ENCODE measurements at regions not wholly inside any gene's neighbourhood (a gene's known extent, or its start where the extent isn't known, plus 50 kb on each side); places are given as distances from the start of the nearest gene placed in this dataset.
"Not testable (repeated sequence)": the region's sequence is repeated elsewhere in the genome, so short reads cannot be mapped to it uniquely, and the experiment has no call there.

- DNase-seq, result no peak
Observed at GRCh38 chr10:33859319-33860022, 525.0 kb upstream of the NRP1 start.

- DNase-seq, result no peak
Observed at GRCh38 chr10:33858326-33858725, 523.9 kb upstream of the NRP1 start.

- DNase-seq, result not testable (repeated sequence)
Observed at GRCh38 chr10:33853221-33853620, 518.8 kb upstream of the NRP1 start.

GRCh38 chr10:33843379-33843778 lies 508.9 kb upstream of the NRP1 start:
- DNase-seq, result no peak

- DNase-seq, result no peak
Observed at GRCh38 chr10:33841678-33842077, 507.2 kb upstream of the NRP1 start.

- DNase-seq, result no peak
Observed at GRCh38 chr10:33838731-33839130, 504.3 kb upstream of the NRP1 start.

- DNase-seq, result no peak
Observed at GRCh38 chr10:33837736-33838135, 503.3 kb upstream of the NRP1 start.

- DNase-seq, result no peak
Observed at GRCh38 chr10:33835556-33835955, 501.1 kb upstream of the NRP1 start.

GRCh38 chr10:33833566-33833965 lies 499.1 kb upstream of the NRP1 start:
- no peak for DNase-seq

GRCh38 chr10:33832124-33832787 lies 497.8 kb upstream of the NRP1 start:
- no peak for DNase-seq

GRCh38 chr10:33831591-33831990 lies 497.1 kb upstream of the NRP1 start:
- no peak for DNase-seq

GRCh38 chr10:33829899-33830298 lies 495.4 kb upstream of the NRP1 start:
- not testable (repeated sequence) for DNase-seq

GRCh38 chr10:33828592-33828991 lies 494.1 kb upstream of the NRP1 start:
- no peak for DNase-seq

GRCh38 chr10:33826186-33826585 lies 491.7 kb upstream of the NRP1 start:
- DNase-seq, result no peak

GRCh38 chr10:33822774-33823173 lies 488.3 kb upstream of the NRP1 start:
- DNase-seq, result no peak

- no peak for DNase-seq
Observed at GRCh38 chr10:33820531-33820930, 486.1 kb upstream of the NRP1 start.

GRCh38 chr10:33819206-33819605 lies 484.7 kb upstream of the NRP1 start:
- DNase-seq, result no peak

GRCh38 chr10:33818343-33818742 lies 483.9 kb upstream of the NRP1 start:
- no peak for DNase-seq

- no peak for DNase-seq
Observed at GRCh38 chr10:33817605-33818004, 483.1 kb upstream of the NRP1 start.

GRCh38 chr10:33815776-33816175 lies 481.3 kb upstream of the NRP1 start:
- no peak for DNase-seq

GRCh38 chr10:33813871-33814270 lies 479.4 kb upstream of the NRP1 start:
- DNase-seq, result no peak

GRCh38 chr10:33813415-33813814 lies 478.9 kb upstream of the NRP1 start:
- no peak for DNase-seq

- DNase-seq, result no peak
Observed at GRCh38 chr10:33812586-33812985, 478.1 kb upstream of the NRP1 start.

GRCh38 chr10:33810986-33811385 lies 476.5 kb upstream of the NRP1 start:
- no peak for DNase-seq

GRCh38 chr10:33809732-33810131 lies 475.3 kb upstream of the NRP1 start:
- DNase-seq, result no peak
